Natural killer cell treated with Interleukin-12 subunit alpha and Interleukin-12 subunit beta and Interleukin-15 and Interleukin-18, amount 100 ng/mL, for 72 hours (primary cell): ENCODE measurements at regions not wholly inside any gene's neighbourhood (a gene's known extent, or its start where the extent isn't known, plus 50 kb on each side); places are given as distances from the start of the nearest gene placed in this dataset.
"Not testable (repeated sequence)": the region's sequence is repeated elsewhere in the genome, so short reads cannot be mapped to it uniquely, and the experiment has no call there.

ENCODE experiments used
- ATAC-seq, 2 donors: fragments of 150-1000 bp; cut with Tn5 transposase in 1 of 2; sonication (Bioruptor Pico), chemical (Tn5 transposase) in 1 of 2; 2 replicates each; pipeline ENCODE4 v1.10.0; 2021
- DNase-seq: peaks from one replicate; pipeline ENCODE4 v3.0.0; 2022; ENCODE audit warnings: low spot score
- H3K27ac Mint-ChIP-seq, 2 donors: 1 replicate in 1 of 2; 2 replicates in 1 of 2; pipeline ENCODE4 v1.8.0; 2022; ENCODE audit warnings: mixed read lengths in 2 of 2, mild to moderate bottlenecking in 1 of 2, moderate library complexity in 1 of 2
- H3K27me3 Mint-ChIP-seq, 2 donors: 1 replicate in 1 of 2; 2 replicates in 1 of 2; pipeline ENCODE4 v1.8.0; 2022; ENCODE audit warnings: mixed read lengths in 2 of 2
- H3K36me3 Mint-ChIP-seq: one replicate; pipeline ENCODE4 v1.8.0; 2022; ENCODE audit warnings: mixed read lengths
- H3K4me1 Mint-ChIP-seq, 2 donors: 1 replicate in 1 of 2; 2 replicates in 1 of 2; pipeline ENCODE4 v1.8.0; 2022; ENCODE audit warnings: low read depth in 2 of 2, mixed read lengths in 2 of 2, mild to moderate bottlenecking in 1 of 2
- H3K4me3 Mint-ChIP-seq: one replicate; pipeline ENCODE4 v1.8.0; 2022; ENCODE audit warnings: mixed read lengths
- H3K9me3 Mint-ChIP-seq: 2 replicates; pipeline ENCODE4 v1.8.0; 2022; ENCODE audit warnings: mixed read lengths

DNA sequence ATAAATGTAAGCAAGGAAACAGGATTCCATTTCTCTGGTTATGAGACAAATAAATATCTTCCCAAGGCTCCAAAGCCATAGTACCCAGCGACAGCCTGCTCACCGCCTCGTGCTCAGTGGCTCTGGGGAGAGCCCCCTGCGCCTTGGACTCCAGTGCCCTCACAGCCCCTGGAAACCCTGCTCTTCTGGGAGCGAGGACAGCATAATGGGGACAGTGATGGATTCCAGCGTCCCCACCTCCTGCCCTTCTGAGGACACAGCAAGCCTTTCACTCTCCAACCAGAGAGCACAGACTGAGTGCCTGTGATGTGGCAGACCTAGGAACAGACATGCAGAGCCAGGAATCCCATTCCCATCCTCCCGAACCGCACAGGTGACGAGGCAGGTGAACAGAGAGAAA is 660.8 kb downstream of the TBC1D22A start:
- peak in 1 of 2 donors; percentile 20 for ATAC-seq
- Mint-ChIP-seq H3K27ac (no peak overlapping the region), H3K36me3 (no peaks in the 10 kb centered on the region), H3K9me3 (no peaks in the 10 kb centered on the region), H3K4me1 (no peaks in the 10 kb centered on the region), H3K4me3 (no peak overlapping the region), H3K27me3 (peaks cover 28 to 57% of the 10 kb centered on the region in 2 donors)
- DNase-seq, result no peak

DNA sequence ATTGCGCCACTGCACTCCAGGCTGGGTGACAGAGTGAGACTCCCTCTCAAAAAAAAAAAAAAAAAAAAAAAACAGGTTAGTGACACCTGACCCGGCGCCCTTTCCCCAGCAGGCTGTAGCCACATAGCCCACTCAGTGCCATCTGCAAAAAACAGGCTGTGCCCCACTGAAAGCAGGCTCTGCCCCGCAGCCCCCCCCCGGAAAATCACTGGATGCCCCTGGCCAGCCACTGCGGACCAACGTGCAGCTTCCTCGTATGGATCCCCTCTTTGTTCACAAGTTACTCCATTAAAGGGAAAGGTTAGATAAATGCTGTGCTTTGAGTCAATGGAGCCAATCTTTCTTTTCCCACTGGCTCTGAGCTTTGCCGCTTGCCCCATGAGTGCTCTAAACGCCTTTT is 660.3 kb downstream of the TBC1D22A start:
- ATAC-seq, result no peak
- Mint-ChIP-seq H3K36me3 (no peaks in the 10 kb centered on the region), H3K27me3 (peaks cover 23 to 52% of the 10 kb centered on the region in 2 donors), H3K4me1 (no peaks in the 10 kb centered on the region), H3K4me3 (no peak overlapping the region), H3K9me3 (no peaks in the 10 kb centered on the region), H3K27ac (no peak overlapping the region)
- DNase-seq, result no peak

DNA sequence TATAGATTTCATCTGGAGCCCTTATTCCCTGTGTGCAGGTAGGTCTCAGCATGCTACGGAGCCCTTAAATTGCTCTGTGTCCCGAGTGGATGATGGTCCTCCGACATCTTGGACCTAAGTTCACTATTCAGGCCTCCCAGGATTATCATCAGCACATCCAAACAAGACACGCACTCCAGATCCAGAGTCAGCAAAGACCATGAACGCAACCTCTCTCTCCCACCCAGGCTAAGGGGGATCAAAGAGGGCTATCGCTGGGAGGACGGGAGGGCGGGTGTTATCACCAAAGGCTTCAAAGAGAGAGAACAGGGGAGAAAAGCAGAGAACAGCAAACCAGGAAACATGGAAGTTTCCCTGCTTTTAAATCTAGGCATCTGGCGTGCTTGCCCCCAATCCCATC is 659.4 kb downstream of the TBC1D22A start:
- DNase-seq, result no peak

DNA sequence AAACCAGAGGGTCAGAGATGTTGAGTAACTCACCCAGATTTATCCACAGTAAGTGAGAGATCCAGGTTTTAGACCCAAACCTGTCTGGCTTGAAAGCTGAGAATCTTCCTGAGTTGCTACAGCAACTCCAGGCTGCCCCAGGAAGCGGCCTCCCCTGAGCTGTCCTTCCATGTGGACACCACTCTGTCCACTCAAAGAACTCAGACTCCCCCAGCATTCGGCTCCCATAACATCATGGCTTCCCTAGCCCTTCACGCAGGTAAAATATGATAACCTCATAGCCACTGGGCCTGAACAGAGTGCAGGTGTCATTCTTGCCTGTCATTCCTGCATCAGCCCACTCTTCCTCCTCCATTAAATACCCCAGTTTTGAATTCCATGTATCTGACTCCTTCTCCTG is 657.8 kb downstream of the TBC1D22A start:
- Mint-ChIP-seq H3K4me3 (no peak overlapping the region), H3K36me3 (no peaks in the 10 kb centered on the region), H3K4me1 (no peaks in the 10 kb centered on the region), H3K27ac (no peak overlapping the region), H3K9me3 (no peaks in the 10 kb centered on the region), H3K27me3 (peaks cover 21 to 29% of the 10 kb centered on the region in 2 donors)
- DNase-seq (no peak), ATAC-seq (no peak)

More for the DNA sequence above, 659.4 kb downstream of the TBC1D22A start:
- no peaks in the 10 kb centered on the region for H3K36me3 Mint-ChIP-seq
- no peak for ATAC-seq
- H3K27me3 Mint-ChIP-seq, result peaks cover 16 to 43% of the 10 kb centered on the region in 2 donors
- no peaks in the 10 kb centered on the region for H3K9me3 Mint-ChIP-seq
- no peak overlapping the region for H3K4me3 Mint-ChIP-seq
- H3K27ac Mint-ChIP-seq, result no peak overlapping the region
- H3K4me1 Mint-ChIP-seq, result no peaks in the 10 kb centered on the region

DNA sequence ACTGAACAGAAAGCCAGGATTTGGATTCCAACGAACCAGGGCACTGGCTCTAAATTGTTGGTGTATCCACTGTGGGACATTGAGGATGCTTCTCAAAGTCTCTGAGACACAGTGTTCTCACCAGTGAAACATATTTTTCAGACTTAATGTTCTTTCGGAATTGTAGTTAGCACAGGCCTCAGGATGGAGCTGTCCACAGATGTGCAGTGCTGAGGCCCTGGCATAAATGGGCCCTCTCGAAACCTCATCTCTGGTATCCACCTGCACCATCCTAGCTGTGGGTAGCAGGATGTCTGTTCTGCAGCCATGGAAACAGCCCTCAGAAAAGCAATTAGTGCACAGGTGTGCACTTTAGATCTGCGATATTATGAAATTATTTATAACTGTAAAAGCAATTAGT is 656.8 kb downstream of the TBC1D22A start:
- Mint-ChIP-seq H3K27me3 (peaks cover 21 to 29% of the 10 kb centered on the region in 2 donors), H3K4me3 (no peak overlapping the region), H3K9me3 (no peaks in the 10 kb centered on the region), H3K27ac (no peak overlapping the region), H3K36me3 (no peaks in the 10 kb centered on the region), H3K4me1 (no peaks in the 10 kb centered on the region)
- ATAC-seq (no peak), DNase-seq (no peak)

DNA sequence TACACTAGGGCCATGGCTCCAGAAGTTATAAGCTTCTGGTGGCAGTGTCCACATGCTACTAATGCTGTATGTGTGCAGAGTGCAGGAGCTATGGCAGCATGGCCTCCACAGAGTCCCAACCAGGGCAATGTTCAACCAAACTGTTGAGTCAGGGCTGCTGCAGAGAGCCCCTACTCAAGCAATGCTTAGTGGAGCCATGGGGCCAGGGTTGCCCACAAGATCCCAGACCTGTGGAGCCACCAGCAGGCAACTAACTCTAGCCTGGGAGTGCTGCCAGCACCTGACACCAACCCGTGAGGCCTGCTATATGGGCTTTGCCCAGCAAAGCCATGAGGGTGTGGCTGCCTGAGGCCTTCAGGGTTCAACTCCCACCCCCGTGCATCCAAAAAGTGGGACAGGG is 655.2 kb downstream of the TBC1D22A start:
- no peaks in the 10 kb centered on the region for H3K4me1 Mint-ChIP-seq
- H3K4me3 Mint-ChIP-seq, result no peak overlapping the region
- H3K36me3 Mint-ChIP-seq, result no peaks in the 10 kb centered on the region
- peaks cover 21 to 28% of the 10 kb centered on the region in 2 donors for H3K27me3 Mint-ChIP-seq
- H3K9me3 Mint-ChIP-seq, result no peaks in the 10 kb centered on the region
- DNase-seq (no peak), ATAC-seq (peak in 1 of 2 donors; percentile 53)
- no peak overlapping the region for H3K27ac Mint-ChIP-seq

DNA sequence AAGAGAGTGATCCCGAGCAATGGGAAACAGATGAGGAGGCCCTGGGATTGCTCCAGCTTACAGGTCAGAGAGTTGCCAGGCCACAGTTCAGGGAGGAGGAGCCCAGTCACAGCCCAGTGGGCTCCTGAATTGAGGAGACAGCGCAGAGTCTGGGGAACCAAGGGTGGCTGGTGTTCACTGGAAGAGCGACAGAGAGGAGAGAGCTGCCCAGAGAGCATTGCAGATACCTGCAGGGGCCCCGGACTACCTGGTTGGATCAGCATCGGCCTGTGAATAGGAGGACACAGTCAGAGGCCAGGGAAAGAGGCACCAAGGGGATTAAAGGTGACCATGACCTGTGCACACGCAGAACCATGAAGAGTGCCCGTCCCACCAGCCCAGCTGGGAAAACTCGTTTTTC is 648.6 kb downstream of the TBC1D22A start:
- Mint-ChIP-seq H3K4me3 (no peak overlapping the region), H3K36me3 (no peaks in the 10 kb centered on the region), H3K4me1 (no peaks in the 10 kb centered on the region), H3K9me3 (no peaks in the 10 kb centered on the region), H3K27me3 (peaks cover 26 to 29% of the 10 kb centered on the region in 2 donors), H3K27ac (no peak overlapping the region)
- DNase-seq, result no peak
- ATAC-seq, result no peak

DNA sequence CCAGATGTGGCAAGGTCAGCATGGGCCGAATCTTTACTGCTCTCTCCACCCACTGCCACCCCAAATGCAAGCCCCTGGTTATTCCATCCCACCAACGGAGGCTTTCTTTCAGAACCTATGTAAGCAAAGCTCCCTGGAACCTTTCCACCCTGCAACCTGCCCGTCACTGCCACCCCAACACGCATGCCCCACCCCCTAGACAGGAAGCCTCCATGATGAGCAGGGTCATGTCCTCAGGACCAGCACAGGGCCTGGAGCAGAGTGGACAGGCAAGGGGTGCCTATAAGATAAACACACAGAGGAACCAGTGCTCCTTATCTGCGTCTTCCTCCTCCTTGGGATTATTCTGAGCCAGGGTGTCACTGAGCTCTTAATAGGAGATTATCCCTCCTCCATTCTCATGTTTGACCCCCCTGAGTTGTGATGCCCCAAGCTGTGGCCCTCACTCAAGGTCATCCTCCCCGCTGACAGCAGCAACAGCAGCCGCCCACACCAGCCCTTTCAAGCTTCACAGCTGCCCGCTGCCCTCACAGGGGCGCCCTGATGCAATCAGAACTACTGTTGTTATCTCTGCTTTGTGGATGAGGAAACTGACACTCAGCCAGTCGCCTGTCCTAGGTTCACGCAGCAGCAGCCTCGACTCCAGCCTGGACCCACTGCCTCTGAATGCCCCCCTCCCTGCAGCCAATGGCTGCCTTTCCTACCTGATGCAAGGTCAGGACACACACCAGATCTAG is 647.3 kb downstream of the TBC1D22A start:
- Mint-ChIP-seq H3K36me3 (no peaks in the 10 kb centered on the region), H3K27me3 (peaks cover 21 to 29% of the 10 kb centered on the region in 2 donors), H3K9me3 (no peaks in the 10 kb centered on the region), H3K4me3 (no peak overlapping the region), H3K4me1 (no peaks in the 10 kb centered on the region), H3K27ac (no peak overlapping the region)
- DNase-seq (no peak), ATAC-seq (peak in 1 of 2 donors; percentile 43)

DNA sequence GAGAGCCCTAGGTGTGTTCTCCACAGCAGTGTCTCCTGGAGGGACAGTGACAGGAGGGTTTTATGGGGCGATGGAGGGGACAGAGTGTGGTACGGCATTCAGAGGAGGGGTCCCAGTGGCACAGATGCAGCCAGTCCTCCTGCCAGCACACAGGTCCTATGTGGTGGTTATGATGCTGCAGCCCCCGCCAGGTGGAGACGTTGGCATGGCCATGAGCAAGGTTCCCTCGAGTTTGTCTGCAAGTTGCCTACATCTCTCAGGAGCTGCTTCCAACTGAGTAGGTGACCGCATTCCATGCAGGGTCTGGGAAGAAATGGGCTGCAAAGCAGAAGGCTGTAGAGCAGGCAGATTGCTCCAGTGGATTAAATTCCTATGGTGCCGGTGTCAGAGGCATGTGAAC is 646.0 kb downstream of the TBC1D22A start:
- H3K4me1 Mint-ChIP-seq, result no peaks in the 10 kb centered on the region
- no peaks in the 10 kb centered on the region for H3K9me3 Mint-ChIP-seq
- ATAC-seq, result no peak
- H3K27ac Mint-ChIP-seq, result no peak overlapping the region
- H3K27me3 Mint-ChIP-seq, result peaks cover 21 to 26% of the 10 kb centered on the region in 2 donors
- no peaks in the 10 kb centered on the region for H3K36me3 Mint-ChIP-seq
- DNase-seq, result no peak
- H3K4me3 Mint-ChIP-seq, result no peak overlapping the region

DNA sequence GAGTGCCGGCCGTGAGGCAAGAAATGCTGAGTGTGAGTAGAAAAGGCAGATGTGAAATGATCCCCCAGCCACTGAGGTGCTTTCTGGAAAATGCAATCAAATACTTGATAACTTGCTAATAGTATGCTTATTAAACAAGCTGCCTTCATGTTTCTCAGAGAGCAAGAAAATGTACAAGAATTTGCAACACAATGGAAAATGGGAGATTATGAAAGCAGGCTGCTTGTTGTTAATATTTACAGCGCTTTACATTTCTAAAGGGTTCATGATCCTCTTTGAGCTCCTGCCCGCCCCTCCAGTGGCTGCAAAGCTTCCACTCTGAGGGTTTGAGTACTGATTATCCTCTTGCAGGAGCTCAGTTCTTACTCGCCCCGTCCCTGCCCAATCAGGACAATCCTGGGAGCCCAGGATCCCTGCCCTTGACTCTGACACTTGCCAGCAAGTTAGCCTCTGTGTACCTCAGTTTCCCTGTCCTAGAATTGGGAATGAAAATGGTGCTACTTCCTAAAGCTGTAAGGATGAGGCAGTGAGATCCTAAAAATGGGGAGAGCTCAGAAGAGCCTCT is 645.1 kb downstream of the TBC1D22A start:
- no peak for DNase-seq
- Mint-ChIP-seq H3K9me3 (no peaks in the 10 kb centered on the region), H3K36me3 (no peaks in the 10 kb centered on the region), H3K27ac (no peak overlapping the region), H3K4me1 (no peaks in the 10 kb centered on the region), H3K4me3 (no peak overlapping the region), H3K27me3 (peaks cover 21 to 27% of the 10 kb centered on the region in 2 donors)
- ATAC-seq, result no peak

DNA sequence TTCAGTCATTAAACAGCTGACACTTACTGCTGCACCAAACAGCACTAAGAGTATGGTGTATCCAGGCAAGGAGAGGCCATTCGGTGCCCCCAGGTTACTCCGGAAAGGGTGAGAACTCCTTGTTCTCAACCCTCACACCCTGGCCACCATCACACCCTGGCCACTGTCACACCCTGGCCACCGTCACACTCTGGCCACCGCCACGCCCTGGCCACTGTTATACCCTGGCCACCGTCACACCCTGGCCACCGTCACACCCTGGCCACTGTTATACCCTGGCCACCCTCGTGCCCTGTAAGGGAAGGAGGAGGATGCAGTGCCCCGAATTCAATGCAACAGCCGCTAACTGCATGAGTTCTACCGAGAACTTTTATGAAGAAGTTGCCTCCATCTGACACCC is 644.4 kb downstream of the TBC1D22A start:
- H3K27ac Mint-ChIP-seq, result no peak overlapping the region
- DNase-seq, result no peak
- H3K36me3 Mint-ChIP-seq, result no peaks in the 10 kb centered on the region
- H3K27me3 Mint-ChIP-seq, result peaks cover 21 to 26% of the 10 kb centered on the region in 2 donors
- no peaks in the 10 kb centered on the region for H3K9me3 Mint-ChIP-seq
- no peak overlapping the region for H3K4me3 Mint-ChIP-seq
- no peaks in the 10 kb centered on the region for H3K4me1 Mint-ChIP-seq
- ATAC-seq, result no peak

DNA sequence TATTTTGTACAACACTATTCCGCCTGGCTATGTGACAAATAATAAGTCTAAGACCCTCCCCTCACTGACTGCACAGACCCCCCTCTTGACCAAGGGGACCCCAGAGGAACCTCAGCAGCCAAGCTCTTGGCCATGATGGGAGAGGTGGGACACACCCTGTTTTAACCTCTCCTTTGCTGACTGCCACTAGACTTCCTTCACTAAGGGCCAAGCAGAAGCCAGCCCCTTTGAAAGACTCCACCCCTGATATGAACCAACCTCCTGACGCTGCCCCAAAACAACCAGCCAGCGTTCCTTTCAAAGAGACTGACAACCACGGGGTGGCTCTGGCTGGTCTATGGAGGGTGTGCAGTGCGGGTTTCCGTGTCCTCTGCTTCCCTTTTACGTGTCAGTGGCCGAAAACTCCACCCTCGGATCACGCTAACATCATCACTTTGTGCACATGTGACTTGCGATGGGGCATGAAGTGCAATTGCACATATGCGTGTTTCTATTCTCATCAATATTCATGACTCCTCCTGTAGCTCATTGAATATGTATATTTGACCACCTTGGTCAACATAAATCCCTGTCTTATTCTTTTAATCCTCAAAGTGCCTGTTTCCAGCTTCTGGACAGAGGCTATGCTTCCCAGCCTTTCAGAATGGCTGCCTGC is 643.9 kb downstream of the TBC1D22A start:
- no peaks in the 10 kb centered on the region for H3K36me3 Mint-ChIP-seq
- H3K4me1 Mint-ChIP-seq, result no peaks in the 10 kb centered on the region
- peaks cover 17 to 20% of the 10 kb centered on the region in 2 donors for H3K27me3 Mint-ChIP-seq
- no peak overlapping the region for H3K4me3 Mint-ChIP-seq
- no peak for DNase-seq
- no peak for ATAC-seq
- no peaks in the 10 kb centered on the region for H3K9me3 Mint-ChIP-seq
- H3K27ac Mint-ChIP-seq, result no peak overlapping the region

DNA sequence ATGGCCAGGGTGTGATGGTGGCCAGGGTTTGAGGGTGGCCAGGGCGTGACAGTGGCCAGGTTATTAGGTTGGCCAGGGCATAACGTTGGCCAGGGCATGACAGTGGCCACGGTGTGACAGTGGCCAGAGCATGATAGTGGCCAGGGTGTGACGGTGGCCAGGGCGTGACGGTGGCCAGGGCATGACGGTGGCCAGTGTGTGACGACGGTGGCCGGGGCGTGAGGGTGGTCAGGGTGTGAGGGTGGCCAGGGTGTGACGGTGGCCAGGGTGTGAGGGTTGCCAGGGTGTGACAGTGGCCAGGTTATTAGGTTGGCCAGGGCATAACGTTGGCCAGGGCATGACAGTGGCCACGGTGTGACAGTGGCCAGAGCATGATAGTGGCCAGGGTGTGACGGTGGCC is 642.8 kb downstream of the TBC1D22A start:
- not testable (repeated sequence) for H3K27ac Mint-ChIP-seq, H3K4me3 Mint-ChIP-seq, H3K36me3 Mint-ChIP-seq, DNase-seq, H3K4me1 Mint-ChIP-seq, H3K9me3 Mint-ChIP-seq, ATAC-seq
- H3K27me3 Mint-ChIP-seq, result peaks cover 10 to 13% of the 10 kb centered on the region in 2 donors

DNA sequence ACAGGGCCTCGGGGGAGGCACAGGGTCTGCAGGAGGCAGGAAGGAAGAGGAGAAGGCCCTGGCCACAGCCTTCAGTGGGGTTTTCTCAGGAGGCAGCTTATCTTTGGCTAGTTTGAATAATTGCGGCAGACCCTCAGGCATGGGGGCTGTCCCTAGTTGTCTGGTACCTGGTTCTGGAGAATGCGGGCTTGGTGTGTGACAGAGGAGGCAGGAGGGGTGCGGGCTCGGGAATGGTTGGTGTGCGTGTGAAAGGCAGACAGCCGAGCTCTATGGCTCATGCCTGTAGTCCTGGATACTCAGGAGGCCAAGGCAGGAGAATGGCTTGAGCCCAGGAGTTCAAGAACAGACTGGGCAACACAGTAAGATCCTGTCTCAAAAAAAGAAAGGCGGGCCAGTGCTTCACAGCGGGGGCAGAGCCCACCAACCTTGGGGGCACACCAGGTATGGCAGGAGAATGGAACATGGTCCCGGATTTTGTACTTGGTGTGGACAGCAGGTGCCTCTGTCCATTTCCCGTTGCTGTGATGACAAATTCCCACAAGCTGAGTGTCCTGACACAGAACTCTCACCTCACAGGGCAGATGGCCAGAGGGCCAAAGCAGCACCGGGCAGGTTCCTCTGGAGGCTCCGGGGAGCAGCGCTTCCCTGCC is 640.6 kb downstream of the TBC1D22A start:
- H3K27ac Mint-ChIP-seq, result no peak overlapping the region
- no peak overlapping the region for H3K4me3 Mint-ChIP-seq
- no peaks in the 10 kb centered on the region for H3K36me3 Mint-ChIP-seq
- no peaks in the 10 kb centered on the region for H3K9me3 Mint-ChIP-seq
- no peaks in the 10 kb centered on the region for H3K4me1 Mint-ChIP-seq
- no peak for ATAC-seq
- H3K27me3 Mint-ChIP-seq, result peaks cover 5 to 8% of the 10 kb centered on the region in 2 donors
- DNase-seq, result no peak
